Adrenal gland (tissue), 9 donors: ENCODE measurements at regions not wholly inside any gene's neighbourhood (a gene's known extent, or its start where the extent isn't known, plus 50 kb on each side); places are given as distances from the start of the nearest gene placed in this dataset.

Source experiments
- DNase-seq, 7 donors: peaks; one replicate each; pipeline ENCODE4 v3.0.0-alpha.2; 2019 to 2020
- H3K27ac ChIP-seq, 5 donors: fragments of 200-600 bp; sonication (generic) in 4 of 5; 1 replicate in 3 of 5; 2 replicates in 2 of 5; pipeline versions ENCODE4 v1.5.1 to v1.8.0; 2016 to 2020; ENCODE audit warnings: mild to moderate bottlenecking in 1 of 5
- H3K27me3 ChIP-seq: fragments of 200-600 bp; 2 replicates; pipeline ENCODE4 v1.8.0; 2021
- H3K36me3 ChIP-seq, 2 donors: fragments of 200-600 bp; replicated peaks in 1 of 2; 1 replicate in 1 of 2; 2 replicates in 1 of 2; pipeline versions ENCODE4 v1.5.1 to v1.8.0; 2018 to 2022
- H3K4me1 ChIP-seq, 2 donors: fragments of 200-600 bp; replicated peaks in 1 of 2; 1 replicate in 1 of 2; 2 replicates in 1 of 2; pipeline versions ENCODE4 v1.5.1 to v1.8.0; 2018 to 2021
- H3K4me3 ChIP-seq, 4 donors: fragments of 200-600 bp; sonication (generic) in 3 of 4; one replicate each; pipeline ENCODE4 v1.5.1; 2016 to 2018
- H3K9me3 ChIP-seq, 3 donors: fragments of 200-600 bp; sonication (generic) in 1 of 3; replicated peaks in 1 of 3; 1 replicate in 2 of 3; 2 replicates in 1 of 3; pipeline versions ENCODE4 v1.5.1 to v1.8.0; 2016 to 2021
- POLR2A ChIP-seq, 2 donors: fragments of 450-650 bp; IDR thresholded peaks; one replicate each; pipeline ENCODE4 v1.6.1; 2017; ENCODE audit warnings: antibody characterized with exemption in 2 of 2, mild to moderate bottlenecking in 2 of 2, moderate library complexity in 1 of 2
- WGBS, 4 donors: extraction: QIAGEN DNeasy Blood & Tissue Kit in 2 of 4; methylation state at CpG; one replicate each; pipeline versions ENCODE4 v1.1.5 to v1.1.7; 2013 to 2017; 5-methylcytosine and 5-hydroxymethylcytosine counted together
- intact Hi-C, 2 donors: fragments of 100-400 bp; cut with DNase I; formaldehyde crosslinking; loops; one replicate each; pipeline versions ENCODE4 v1.14.1 to v1.15.0; 2022 to 2023
- TF ChIP-seq, protein P1 (sequence below), 6 experiments: fragments of 450-650 bp in 4 of 6; fragments of 200-600 bp in 2 of 6; sonication (generic) in 1 of 6; IDR thresholded peaks; 1 replicate in 5 of 6; 2 replicates in 1 of 6; pipeline versions ENCODE4 v1.5.1 to v1.8.0; 2016 to 2021; ENCODE audit warnings: antibody characterized with exemption in 6 of 6, mild to moderate bottlenecking in 2 of 6, moderate library complexity in 1 of 6
- donor health status: healthy with polysubstance abuse.
- donor health status: Bipolar disorder and iron deficiency.
- donor health status: DM: yes; HTN: yes; CAD: no.
- donor health status: DM: no; HTN: no; CAD: no.
- donor health status: DM: no; HTN: no; CAD: no.

- no peaks in the 10 kb centered on the region for H3K9me3 ChIP-seq
- intact Hi-C loops = loop anchor here in 1 of 2 donors (5.0 kb wide), 1 partner anchor 532 kb away; no protein-coding TSS in a partner anchor
- H3K4me1 ChIP-seq = no peaks in the 10 kb centered on the region
- 68 to 90% (median 84%) methylated on average over 4 of the region's 4 CpGs for WGBS, 4 donors
- no peak overlapping the region for H3K27ac ChIP-seq
- no peaks in the 10 kb centered on the region for H3K36me3 ChIP-seq
- DNase-seq = no peak
- TF ChIP-seq, protein P1, sequence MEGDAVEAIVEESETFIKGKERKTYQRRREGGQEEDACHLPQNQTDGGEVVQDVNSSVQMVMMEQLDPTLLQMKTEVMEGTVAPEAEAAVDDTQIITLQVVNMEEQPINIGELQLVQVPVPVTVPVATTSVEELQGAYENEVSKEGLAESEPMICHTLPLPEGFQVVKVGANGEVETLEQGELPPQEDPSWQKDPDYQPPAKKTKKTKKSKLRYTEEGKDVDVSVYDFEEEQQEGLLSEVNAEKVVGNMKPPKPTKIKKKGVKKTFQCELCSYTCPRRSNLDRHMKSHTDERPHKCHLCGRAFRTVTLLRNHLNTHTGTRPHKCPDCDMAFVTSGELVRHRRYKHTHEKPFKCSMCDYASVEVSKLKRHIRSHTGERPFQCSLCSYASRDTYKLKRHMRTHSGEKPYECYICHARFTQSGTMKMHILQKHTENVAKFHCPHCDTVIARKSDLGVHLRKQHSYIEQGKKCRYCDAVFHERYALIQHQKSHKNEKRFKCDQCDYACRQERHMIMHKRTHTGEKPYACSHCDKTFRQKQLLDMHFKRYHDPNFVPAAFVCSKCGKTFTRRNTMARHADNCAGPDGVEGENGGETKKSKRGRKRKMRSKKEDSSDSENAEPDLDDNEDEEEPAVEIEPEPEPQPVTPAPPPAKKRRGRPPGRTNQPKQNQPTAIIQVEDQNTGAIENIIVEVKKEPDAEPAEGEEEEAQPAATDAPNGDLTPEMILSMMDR (IDR thresholded peaks at IDR 0.05) = no peak
- TF ChIP-seq POLR2A (IDR thresholded peaks at IDR 0.05) = no peak
- H3K27me3 ChIP-seq = no peaks in the 10 kb centered on the region
- H3K4me3 ChIP-seq = no peak overlapping the region
Observed at GRCh38 chr17:74043976-74044375, 159.5 kb upstream of the RPL38 start.

DNA sequence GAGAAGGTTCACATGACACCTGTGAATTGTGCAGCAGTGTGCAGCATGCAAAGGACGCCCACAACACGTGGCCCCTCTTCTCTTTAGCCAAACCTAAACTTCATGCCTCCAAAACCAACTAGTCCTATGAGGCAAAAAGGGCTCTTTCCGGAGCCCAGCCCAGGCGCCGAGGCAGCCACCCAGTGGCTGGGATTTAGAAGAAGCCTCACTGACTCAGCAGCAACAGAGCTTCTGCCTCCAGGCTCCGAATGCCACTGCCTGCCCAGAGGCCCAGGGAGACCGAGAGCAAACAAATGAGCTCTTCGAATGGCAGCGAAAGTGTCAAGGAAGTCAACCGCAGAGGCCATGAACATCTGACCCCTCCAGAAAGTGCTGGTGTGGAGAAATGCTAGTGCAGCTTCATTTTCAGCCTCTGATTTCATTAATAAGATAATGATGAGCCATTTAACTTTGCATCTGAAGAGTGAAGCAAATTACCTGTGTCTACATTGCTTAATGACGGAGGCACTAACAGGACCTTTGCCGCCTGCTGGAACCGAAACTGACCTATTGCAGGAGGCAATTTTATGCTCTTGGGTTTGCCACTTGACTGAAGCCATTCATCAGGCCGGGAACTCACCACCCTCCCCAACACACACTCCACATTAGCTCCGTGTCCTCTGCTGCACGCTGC lies 157.7 kb upstream of the RPL38 start:
- H3K36me3 ChIP-seq = no peaks in the 10 kb centered on the region
- no peak overlapping the region for H3K27ac ChIP-seq
- H3K27me3 ChIP-seq = no peaks in the 10 kb centered on the region
- H3K4me1 ChIP-seq = no peaks in the 10 kb centered on the region
- WGBS, 4 donors = 52 to 75% (median 66%) methylated on average over 13 to 16 of the region's 16 CpGs
- TF ChIP-seq, protein P1 (IDR thresholded peaks at IDR 0.05) = no peak
- TF ChIP-seq POLR2A (IDR thresholded peaks at IDR 0.05) = no peak
- no peaks in the 10 kb centered on the region for H3K9me3 ChIP-seq
- no peak overlapping the region for H3K4me3 ChIP-seq
- no peak for DNase-seq
- intact Hi-C loops = no loop called here

DNA sequence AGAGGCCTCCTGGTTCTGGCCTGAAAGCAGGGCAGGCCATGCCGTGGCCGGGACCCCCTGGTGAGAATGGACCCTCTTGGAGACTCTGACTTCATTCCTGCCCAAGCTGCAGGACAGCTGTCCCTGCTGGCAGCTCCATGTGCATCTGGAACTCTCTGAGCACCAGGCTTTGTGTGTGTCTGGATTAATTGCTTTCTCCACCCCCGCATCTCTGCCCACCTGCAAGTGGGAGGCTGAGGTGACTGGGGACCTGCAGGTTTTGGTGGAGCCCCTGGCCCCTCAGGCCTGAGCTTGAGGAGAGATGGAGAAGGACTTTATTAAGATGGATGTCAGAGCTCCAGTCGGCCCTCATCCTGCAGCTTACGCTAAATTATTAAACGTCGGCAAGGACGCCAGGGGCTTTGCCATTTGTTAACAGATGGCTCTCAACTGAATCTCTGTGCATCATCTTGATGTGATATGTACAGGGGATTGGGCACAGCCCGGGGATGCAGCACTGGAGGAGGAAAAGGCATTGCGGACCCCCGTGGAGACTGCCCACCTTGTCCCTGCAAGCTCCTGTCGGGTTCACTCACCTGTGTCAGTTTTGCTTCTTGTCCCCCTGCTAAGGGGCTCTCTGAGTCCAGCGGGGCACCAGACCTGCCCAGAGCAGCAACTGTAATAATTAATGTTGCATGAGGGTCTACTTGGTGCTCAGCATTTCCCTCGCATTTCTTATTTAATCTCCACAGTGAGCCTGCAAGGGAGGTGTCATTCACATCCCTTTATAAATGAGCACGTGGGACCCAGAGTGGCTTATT lies 154.1 kb upstream of the RPL38 start:
- 64 to 74% (median 68%) methylated on average over 12 to 15 of the region's 15 CpGs for WGBS, 4 donors
- H3K36me3 ChIP-seq = no peaks in the 10 kb centered on the region
- TF ChIP-seq, protein P1 (IDR thresholded peaks at IDR 0.05) = no peak
- no peak for TF ChIP-seq POLR2A (IDR thresholded peaks at IDR 0.05)
- H3K27ac ChIP-seq = no peak overlapping the region
- H3K27me3 ChIP-seq = no peaks in the 10 kb centered on the region
- DNase-seq = no peak
- H3K4me3 ChIP-seq = no peak overlapping the region
- no peaks in the 10 kb centered on the region for H3K4me1 ChIP-seq
- no peaks in the 10 kb centered on the region for H3K9me3 ChIP-seq
- intact Hi-C loops = no loop called here

DNA sequence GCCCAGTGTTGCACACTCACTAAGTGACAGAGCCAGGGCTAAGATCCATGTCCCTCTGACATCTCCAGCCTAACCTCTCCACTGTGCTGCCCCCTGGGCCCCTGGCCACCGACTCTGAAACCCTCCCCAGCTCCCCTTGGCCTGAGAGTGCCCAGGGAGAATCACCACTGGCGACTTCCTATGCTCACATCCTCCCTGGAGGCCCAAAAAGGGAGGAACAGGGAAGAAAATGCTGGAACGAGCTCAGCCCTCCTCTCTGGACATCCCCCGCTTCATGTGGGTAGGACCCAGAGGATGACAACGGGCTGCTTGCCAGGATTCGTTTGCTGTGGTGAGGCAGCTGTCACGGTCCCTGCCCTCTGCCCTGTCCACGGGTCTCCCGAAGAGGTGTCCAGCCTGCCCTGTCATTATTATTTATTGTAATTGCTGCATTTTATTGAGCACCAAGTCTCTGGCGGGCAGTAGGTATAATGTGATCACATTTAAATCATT lies 153.5 kb upstream of the RPL38 start:
- Histone ChIP-seq H3K27me3 (no peaks in the 10 kb centered on the region), H3K9me3 (no peaks in the 10 kb centered on the region), H3K27ac (no peak overlapping the region), H3K4me3 (no peak overlapping the region), H3K4me1 (no peaks in the 10 kb centered on the region), H3K36me3 (no peaks in the 10 kb centered on the region)
- 41 to 64% (median 54%) methylated on average over 7 to 10 of the region's 10 CpGs for WGBS, 4 donors
- DNase-seq = no peak
- intact Hi-C loops = no loop called here
- TF ChIP-seq, protein P1 (IDR thresholded peaks at IDR 0.05) = no peak
- no peak for TF ChIP-seq POLR2A (IDR thresholded peaks at IDR 0.05)
